ENCODE measurements at regions not wholly inside any gene's neighbourhood (a gene's known extent, or its start where the extent isn't known, plus 50 kb on each side); places are given as distances from the start of the nearest gene placed in this dataset.

- TF ChIP-seq CEBPB (IDR thresholded peaks at IDR 0.05; ENCODE audit: low read depth, low read length) (no peak), POLR2AphosphoS5 (IDR thresholded peaks at IDR 0.05; ENCODE audit: low read depth, low read length) (no peak), RAD21 (IDR thresholded peaks at IDR 0.05 in 1 of 2, conservative IDR thresholded peaks at IDR 0.05 in 1 of 2; ENCODE audit: low read depth in 2 of 2, low read length in 2 of 2) (no peak), RBBP5 (IDR thresholded peaks at IDR 0.05; ENCODE audit: borderline replicate concordance, low read depth, low read length) (no peak)
Observed at GRCh38 chr2:223545406-223545805, 56.8 kb downstream of the SCG2 start (continued).

All from H1 (cell line).